ENCODE measurements at regions not wholly inside any gene's neighbourhood (a gene's known extent, or its start where the extent isn't known, plus 50 kb on each side); places are given as distances from the start of the nearest gene placed in this dataset.

DNA sequence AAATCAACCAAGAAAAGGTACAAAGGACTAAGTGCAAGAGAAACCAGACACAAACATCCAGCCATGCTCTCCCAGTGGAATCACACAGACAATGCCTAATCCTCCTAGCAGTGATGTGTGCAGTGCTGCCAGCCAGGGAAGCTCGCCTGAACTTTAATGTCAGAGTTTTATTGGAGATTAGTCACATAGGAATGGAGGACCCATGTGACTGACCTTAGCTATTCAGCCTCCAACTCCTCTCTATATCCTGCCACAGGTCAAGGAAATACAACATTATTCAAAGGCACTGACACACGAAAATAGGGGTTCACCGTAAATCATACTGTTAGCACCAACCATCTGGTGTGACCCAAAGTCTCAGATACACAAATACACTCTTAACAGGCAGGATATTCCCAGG lies 684.6 kb downstream of the DOK5 start:
- DNase-seq (ENCODE audit: low spot score) (no peak), ATAC-seq (ENCODE audit: insufficient number of reproducible peaks, low FRiP score, low read depth) (no peak)
- Histone ChIP-seq H3K36me3 (no peaks in the 10 kb centered on the region), H3K27ac (no peak overlapping the region), H3K4me1 (ENCODE audit: control insufficient read depth in 1 of 2, low read depth in 2 of 2) (no peaks in the 10 kb centered on the region), H3K4me3 (no peak overlapping the region), H3K27me3 (replicated peaks; ENCODE audit: insufficient read depth) (no peaks in the 10 kb centered on the region), H3K9me3 (no peaks in the 10 kb centered on the region)
- no peak for TF ChIP-seq CTCF (IDR thresholded peaks at IDR 0.05)

- TF ChIP-seq CTCF (IDR thresholded peaks at IDR 0.05) = no peak
- no peak for ATAC-seq (ENCODE audit: insufficient number of reproducible peaks, low FRiP score, low read depth)
- H3K36me3 ChIP-seq = no peaks in the 10 kb centered on the region
- H3K4me1 ChIP-seq (ENCODE audit: control insufficient read depth in 1 of 2, low read depth in 2 of 2) = no peaks in the 10 kb centered on the region
- no peak for DNase-seq (ENCODE audit: low spot score)
- H3K9me3 ChIP-seq = no peaks in the 10 kb centered on the region
- H3K27me3 ChIP-seq (replicated peaks; ENCODE audit: insufficient read depth) = no peaks in the 10 kb centered on the region
- no peak overlapping the region for H3K27ac ChIP-seq
- H3K4me3 ChIP-seq = no peak overlapping the region
Measured at GRCh38 chr20:55159230-55159629, 683.8 kb downstream of the DOK5 start.

DNA sequence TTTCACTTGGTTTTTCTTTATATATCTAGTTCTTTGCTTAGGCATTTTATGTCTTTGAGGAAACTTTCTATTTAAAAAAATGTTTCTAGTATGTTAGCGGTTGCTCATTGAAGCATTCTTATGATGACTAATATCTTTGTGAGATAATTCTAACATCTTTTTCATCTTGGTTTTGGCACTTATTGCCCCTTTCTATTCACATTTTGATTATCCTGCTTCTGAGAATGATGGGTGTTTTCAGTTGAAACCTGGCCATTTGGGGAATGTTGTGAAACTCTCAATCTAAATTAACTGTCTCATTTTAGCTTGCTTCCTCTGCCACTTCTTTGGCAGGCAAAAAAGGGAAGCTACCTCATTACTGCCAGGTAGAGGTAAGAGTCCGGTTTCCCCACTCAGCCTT lies 683.1 kb downstream of the DOK5 start:
- Histone ChIP-seq H3K4me3 (no peak overlapping the region), H3K4me1 (ENCODE audit: control insufficient read depth in 1 of 2, low read depth in 2 of 2) (no peaks in the 10 kb centered on the region), H3K27ac (no peak overlapping the region), H3K27me3 (replicated peaks; ENCODE audit: insufficient read depth) (no peaks in the 10 kb centered on the region), H3K9me3 (no peaks in the 10 kb centered on the region), H3K36me3 (no peaks in the 10 kb centered on the region)
- no peak for ATAC-seq (ENCODE audit: insufficient number of reproducible peaks, low FRiP score, low read depth)
- TF ChIP-seq CTCF (IDR thresholded peaks at IDR 0.05) = no peak
- DNase-seq (ENCODE audit: low spot score) = no peak

- Histone ChIP-seq H3K4me1 (ENCODE audit: control insufficient read depth in 1 of 2, low read depth in 2 of 2) (no peaks in the 10 kb centered on the region), H3K4me3 (no peak overlapping the region), H3K36me3 (no peaks in the 10 kb centered on the region), H3K9me3 (no peaks in the 10 kb centered on the region), H3K27ac (no peak overlapping the region), H3K27me3 (replicated peaks; ENCODE audit: insufficient read depth) (no peaks in the 10 kb centered on the region)
- TF ChIP-seq CTCF (IDR thresholded peaks at IDR 0.05) = no peak
- no peak for ATAC-seq (ENCODE audit: insufficient number of reproducible peaks, low FRiP score, low read depth)
- no peak for DNase-seq (ENCODE audit: low spot score)
Measured at GRCh38 chr20:55155360-55155759, 680.0 kb downstream of the DOK5 start.

- no peak overlapping the region for H3K4me3 ChIP-seq
- no peak for TF ChIP-seq CTCF (IDR thresholded peaks at IDR 0.05)
- H3K27me3 ChIP-seq (replicated peaks; ENCODE audit: insufficient read depth) = no peaks in the 10 kb centered on the region
- no peak overlapping the region for H3K27ac ChIP-seq
- H3K9me3 ChIP-seq = no peaks in the 10 kb centered on the region
- H3K36me3 ChIP-seq = no peaks in the 10 kb centered on the region
- ATAC-seq (ENCODE audit: insufficient number of reproducible peaks, low FRiP score, low read depth) = no peak
- no peak for DNase-seq (ENCODE audit: low spot score)
- H3K4me1 ChIP-seq (ENCODE audit: control insufficient read depth in 1 of 2, low read depth in 2 of 2) = no peaks in the 10 kb centered on the region
Measured at GRCh38 chr20:55153001-55153645, 677.7 kb downstream of the DOK5 start.
